Activated B cell treated with CpG ODN at 0.5 μM for 24 hours (primary cell): ENCODE measurements at regions not wholly inside any gene's neighbourhood (a gene's known extent, or its start where the extent isn't known, plus 50 kb on each side); places are given as distances from the start of the nearest gene placed in this dataset.

Experiments
- ATAC-seq: fragments of 200-7000 bp; cut with Tn5 transposase; one replicate; pipeline ENCODE4 v1.10.0; 2021; ENCODE audit warnings: low read depth, mild to moderate bottlenecking, moderate library complexity
- CTCF ChIA-PET: fragments of 350-600 bp; sonication (Branson Sonifier 250); formaldehyde crosslinking; loops from one replicate; lab custom pipeline; 2021; ENCODE audit warnings: antibody characterized with exemption; lab: Charles Lee
- POLR2A ChIA-PET: fragments of 350-600 bp; sonication (Branson Sonifier 250); formaldehyde crosslinking; loops from one replicate; lab custom pipeline; 2021; ENCODE audit warnings: antibody characterized with exemption; lab: Charles Lee
- DNase-seq: peaks from one replicate; pipeline ENCODE4 v3.0.0; 2022
- H3K27ac Mint-ChIP-seq: one replicate; pipeline ENCODE4 v1.8.0; 2020; ENCODE audit warnings: mixed read lengths
- H3K27me3 Mint-ChIP-seq: one replicate; pipeline ENCODE4 v1.8.0; 2021; ENCODE audit warnings: mixed read lengths
- H3K36me3 Mint-ChIP-seq: one replicate; pipeline ENCODE4 v1.8.0; 2021; ENCODE audit warnings: low read depth, mixed read lengths
- H3K4me1 Mint-ChIP-seq: one replicate; pipeline ENCODE4 v1.8.0; 2021; ENCODE audit warnings: mixed read lengths
- H3K4me3 Mint-ChIP-seq: one replicate; pipeline ENCODE4 v1.8.0; 2020; ENCODE audit warnings: mild to moderate bottlenecking, mixed read lengths
- H3K9me3 Mint-ChIP-seq: one replicate; pipeline ENCODE4 v1.8.0; 2020; ENCODE audit warnings: mixed read lengths
- intact Hi-C: fragments of 100-400 bp; cut with micrococcal nuclease; formaldehyde crosslinking; loops from one replicate; pipeline ENCODE4 v1.15.1; 2024
- TF ChIP-seq, protein P1 (sequence below): fragments of 200-600 bp; IDR thresholded peaks from one replicate; pipeline ENCODE4 v1.8.0; 2022; ENCODE audit warnings: antibody characterized with exemption, mild to moderate bottlenecking

DNA sequence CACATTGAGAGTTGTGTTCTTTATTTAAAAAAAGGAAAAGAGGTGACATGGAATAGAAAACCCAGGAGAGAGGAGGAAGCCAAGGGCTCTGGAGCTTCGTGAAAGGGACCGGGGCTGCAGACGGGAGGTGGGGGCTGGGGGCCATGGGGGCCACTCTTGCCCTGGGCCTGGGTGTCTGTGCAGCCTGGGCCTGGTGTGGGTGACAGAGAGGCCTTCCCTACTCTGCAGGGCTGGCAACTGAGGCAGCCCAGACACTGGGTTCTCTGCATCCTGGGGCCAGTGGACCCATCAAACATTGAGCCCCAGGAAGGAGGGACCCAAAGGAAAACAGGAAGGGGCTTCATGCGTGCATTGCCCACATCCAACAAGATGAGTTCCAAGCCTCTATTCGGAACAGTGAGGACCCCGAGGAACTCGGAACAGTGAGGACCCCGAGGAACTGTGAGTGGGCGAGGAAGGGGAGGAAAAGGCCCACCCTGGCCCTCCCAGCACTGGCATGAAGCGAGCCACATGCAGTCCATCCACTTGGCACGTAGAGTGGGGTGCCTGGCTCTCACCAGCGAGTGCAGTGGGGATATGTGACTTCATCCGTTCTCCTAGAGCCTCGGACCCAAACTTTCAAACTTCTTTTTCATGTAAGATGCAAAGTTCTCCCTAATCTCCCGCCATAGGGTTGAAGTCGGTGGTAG lies 1121.6 kb downstream of the BRD1 start:
- Mint-ChIP-seq H3K4me1 (no peaks in the 10 kb centered on the region), H3K9me3 (no peaks in the 10 kb centered on the region), H3K27ac (no peak overlapping the region), H3K36me3 (no peaks in the 10 kb centered on the region), H3K4me3 (no peak overlapping the region), H3K27me3 (no peaks in the 10 kb centered on the region)
- intact Hi-C loops, result no loop called here
- ChIA-PET POLR2A (no interaction called here), CTCF (no interaction called here)
- TF ChIP-seq, protein P1, sequence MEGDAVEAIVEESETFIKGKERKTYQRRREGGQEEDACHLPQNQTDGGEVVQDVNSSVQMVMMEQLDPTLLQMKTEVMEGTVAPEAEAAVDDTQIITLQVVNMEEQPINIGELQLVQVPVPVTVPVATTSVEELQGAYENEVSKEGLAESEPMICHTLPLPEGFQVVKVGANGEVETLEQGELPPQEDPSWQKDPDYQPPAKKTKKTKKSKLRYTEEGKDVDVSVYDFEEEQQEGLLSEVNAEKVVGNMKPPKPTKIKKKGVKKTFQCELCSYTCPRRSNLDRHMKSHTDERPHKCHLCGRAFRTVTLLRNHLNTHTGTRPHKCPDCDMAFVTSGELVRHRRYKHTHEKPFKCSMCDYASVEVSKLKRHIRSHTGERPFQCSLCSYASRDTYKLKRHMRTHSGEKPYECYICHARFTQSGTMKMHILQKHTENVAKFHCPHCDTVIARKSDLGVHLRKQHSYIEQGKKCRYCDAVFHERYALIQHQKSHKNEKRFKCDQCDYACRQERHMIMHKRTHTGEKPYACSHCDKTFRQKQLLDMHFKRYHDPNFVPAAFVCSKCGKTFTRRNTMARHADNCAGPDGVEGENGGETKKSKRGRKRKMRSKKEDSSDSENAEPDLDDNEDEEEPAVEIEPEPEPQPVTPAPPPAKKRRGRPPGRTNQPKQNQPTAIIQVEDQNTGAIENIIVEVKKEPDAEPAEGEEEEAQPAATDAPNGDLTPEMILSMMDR, result no peak
- no peak for ATAC-seq
- no peak for DNase-seq

DNA sequence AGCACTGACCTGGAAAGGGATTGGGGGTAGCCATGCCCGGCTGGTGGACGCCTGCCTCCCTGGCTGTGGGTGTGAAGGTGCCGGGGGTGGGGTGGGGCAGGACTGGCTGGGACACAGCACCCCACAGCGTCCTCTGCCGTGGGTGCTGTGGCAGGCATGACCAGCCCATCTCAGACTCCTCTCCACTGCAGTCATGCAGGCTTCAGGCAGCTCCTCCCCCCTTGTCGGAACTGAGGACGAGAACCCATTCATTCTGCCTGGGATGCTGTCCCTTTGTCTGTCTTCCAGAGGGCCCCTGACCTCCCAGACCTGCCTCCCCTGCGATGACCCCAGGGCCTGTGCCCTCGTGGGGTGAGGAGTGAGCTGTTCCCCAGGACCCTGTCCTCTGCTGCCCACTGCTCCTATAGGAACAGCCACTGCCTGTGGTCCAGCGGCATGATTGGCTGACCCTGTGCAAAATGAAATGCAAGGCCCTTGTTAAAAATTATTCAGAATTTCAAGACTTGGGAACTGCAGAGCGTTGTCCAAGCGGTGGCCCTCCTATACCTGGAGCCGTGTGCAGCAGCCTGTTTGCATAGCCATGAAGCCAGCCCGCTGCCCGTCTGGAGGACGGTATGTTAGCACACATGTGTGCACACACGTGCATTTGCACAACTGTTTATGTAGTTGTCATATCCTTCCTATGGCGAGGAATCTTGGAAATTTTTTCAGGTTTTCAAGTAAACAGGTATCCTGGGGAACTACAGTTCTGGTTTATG lies 1122.3 kb downstream of the BRD1 start:
- no peaks in the 10 kb centered on the region for H3K27me3 Mint-ChIP-seq
- intact Hi-C loops, result no loop called here
- no peaks in the 10 kb centered on the region for H3K4me1 Mint-ChIP-seq
- H3K4me3 Mint-ChIP-seq, result no peak overlapping the region
- no peaks in the 10 kb centered on the region for H3K9me3 Mint-ChIP-seq
- H3K27ac Mint-ChIP-seq, result no peak overlapping the region
- ChIA-PET POLR2A (no interaction called here), CTCF (no interaction called here)
- no peak for DNase-seq
- H3K36me3 Mint-ChIP-seq, result no peaks in the 10 kb centered on the region
- ATAC-seq, result no peak
- TF ChIP-seq, protein P1, result no peak

DNA sequence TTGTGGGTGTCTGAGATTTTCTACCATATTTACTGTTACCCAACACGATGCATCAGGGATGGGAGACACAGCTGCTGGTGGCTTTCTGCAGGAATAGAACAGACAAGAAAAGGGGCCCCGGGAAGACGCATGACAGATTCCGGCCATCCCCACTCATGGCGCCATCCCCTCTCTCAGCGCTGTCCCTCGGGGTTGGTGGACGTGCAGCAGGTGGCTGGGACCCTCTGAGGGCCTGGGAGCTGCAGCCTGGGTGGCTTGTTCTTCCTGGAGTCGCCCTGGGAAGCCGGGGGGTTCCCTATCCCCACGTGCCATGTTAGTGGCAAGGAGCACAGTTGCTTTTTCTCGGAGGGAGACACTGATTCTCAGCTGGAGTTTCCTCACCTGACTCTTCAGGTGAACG lies 1123.3 kb downstream of the BRD1 start:
- H3K4me3 Mint-ChIP-seq, result no peak overlapping the region

DNA sequence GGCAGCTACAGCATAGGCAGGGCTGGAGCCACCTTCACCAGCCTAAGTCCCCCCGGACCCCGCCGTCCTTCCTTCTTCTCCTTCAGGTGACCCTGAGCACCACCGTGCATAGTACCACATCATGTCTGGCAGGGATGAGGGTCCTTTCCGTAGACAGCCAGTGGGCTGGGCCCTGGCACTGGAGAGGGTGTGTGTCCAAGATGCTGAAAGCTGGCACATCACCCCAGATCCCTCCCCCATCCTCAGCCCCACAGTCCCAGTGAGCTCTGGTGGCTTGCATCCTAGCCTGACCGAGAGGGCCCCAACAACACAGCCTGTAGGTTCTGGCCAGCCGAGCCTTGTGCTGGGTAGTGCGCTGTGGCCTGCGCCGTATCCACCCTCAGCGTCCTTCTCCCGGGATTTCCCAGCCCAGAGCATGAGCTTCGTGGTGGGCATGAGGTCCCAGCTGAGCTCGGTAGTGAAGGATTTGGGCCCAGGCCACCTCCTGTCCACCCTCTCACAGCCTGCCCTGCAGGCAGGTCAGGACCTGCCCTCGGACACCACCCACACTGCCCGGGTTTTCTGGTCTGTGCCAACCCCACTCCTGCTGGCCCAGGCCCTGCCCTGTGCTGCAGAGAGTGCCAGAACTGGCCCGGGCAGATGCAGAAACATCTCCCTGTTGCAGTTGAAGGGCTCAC lies 1124.3 kb downstream of the BRD1 start:
- no peak overlapping the region for H3K27ac Mint-ChIP-seq
- TF ChIP-seq, protein P1, result no peak
- no peaks in the 10 kb centered on the region for H3K9me3 Mint-ChIP-seq
- no peaks in the 10 kb centered on the region for H3K4me1 Mint-ChIP-seq
- DNase-seq (no peak), ATAC-seq (no peak)
- no peak overlapping the region for H3K4me3 Mint-ChIP-seq
- no peaks in the 10 kb centered on the region for H3K36me3 Mint-ChIP-seq
- intact Hi-C loops, result no loop called here
- CTCF ChIA-PET, result no interaction called here
- no peaks in the 10 kb centered on the region for H3K27me3 Mint-ChIP-seq
- POLR2A ChIA-PET, result no interaction called here

More for the DNA sequence above, 1123.3 kb downstream of the BRD1 start:
- Mint-ChIP-seq H3K9me3 (no peaks in the 10 kb centered on the region), H3K27ac (no peak overlapping the region), H3K27me3 (no peaks in the 10 kb centered on the region), H3K36me3 (no peaks in the 10 kb centered on the region), H3K4me1 (no peaks in the 10 kb centered on the region)
- ChIA-PET CTCF (no interaction called here), POLR2A (no interaction called here)
- DNase-seq (no peak), ATAC-seq (no peak)
- TF ChIP-seq, protein P1, result no peak
- intact Hi-C loops, result no loop called here

DNA sequence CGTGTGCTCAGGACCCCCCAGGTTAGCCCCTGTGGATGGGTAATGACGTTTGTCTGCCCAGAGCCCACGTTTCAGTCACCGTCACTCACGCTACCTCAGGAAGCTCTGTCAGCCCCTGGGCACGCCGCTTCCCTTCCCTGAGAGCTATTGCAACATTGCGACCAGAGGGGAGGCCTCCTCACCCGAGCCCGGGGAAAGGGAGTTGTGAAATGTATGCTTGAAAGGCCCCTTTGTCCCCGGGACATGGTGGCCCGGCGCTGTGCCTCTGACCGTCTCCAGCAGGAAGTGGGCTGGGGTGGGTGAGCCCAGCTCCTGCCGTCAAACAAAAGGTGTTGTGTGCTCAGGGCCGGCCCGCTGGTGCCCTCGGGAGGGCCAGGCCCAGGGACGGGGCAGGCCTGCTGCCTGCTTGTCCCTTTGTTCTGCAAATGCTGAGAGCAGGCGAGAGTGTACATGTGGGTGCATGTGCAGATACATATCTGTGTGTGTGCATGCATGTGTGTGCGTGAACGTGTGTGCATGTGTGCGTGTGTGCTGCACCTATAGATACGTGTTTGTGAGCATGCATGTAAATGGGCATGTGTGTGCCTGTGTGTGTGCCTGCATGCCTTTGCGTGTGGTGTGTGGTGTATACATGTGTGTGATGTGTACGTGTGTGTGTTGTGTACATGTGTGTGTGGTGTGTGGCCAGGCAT lies 1125.0 kb downstream of the BRD1 start:
- TF ChIP-seq, protein P1, result no peak
- POLR2A ChIA-PET, result no interaction called here
- no peak for DNase-seq
- H3K4me1 Mint-ChIP-seq, result no peaks in the 10 kb centered on the region
- ATAC-seq, result no peak
- no peaks in the 10 kb centered on the region for H3K9me3 Mint-ChIP-seq
- intact Hi-C loops, result no loop called here
- H3K27me3 Mint-ChIP-seq, result no peaks in the 10 kb centered on the region
- H3K27ac Mint-ChIP-seq, result no peak overlapping the region
- H3K36me3 Mint-ChIP-seq, result no peaks in the 10 kb centered on the region
- no peak overlapping the region for H3K4me3 Mint-ChIP-seq
- CTCF ChIA-PET, result no interaction called here
